Fibroblast of the aortic adventitia (primary cell): ENCODE measurements at regions not wholly inside any gene's neighbourhood (a gene's known extent, or its start where the extent isn't known, plus 50 kb on each side); places are given as distances from the start of the nearest gene placed in this dataset.
"Not testable (repeated sequence)": the region's sequence is repeated elsewhere in the genome, so short reads cannot be mapped to it uniquely, and the experiment has no call there.

Experiments used
- DNase-seq: peaks from one replicate; pipeline ENCODE4 v3.0.0-alpha.2; 2010; ENCODE audit warnings: low read depth
- H3K4me3 ChIP-seq: 2 replicates; pipeline ENCODE4 v1.5.1; 2011; ENCODE audit warnings: low read depth, mild to moderate bottlenecking, control low read depth, low read length, moderate library complexity
- TF ChIP-seq, protein P1 (sequence below): IDR thresholded peaks from 2 replicates; pipeline ENCODE4 v1.5.1; 2011; ENCODE audit warnings: mild to moderate bottlenecking, low read length, control low read depth, inconsistent platforms; ENCODE audit not compliant: insufficient read depth

DNA sequence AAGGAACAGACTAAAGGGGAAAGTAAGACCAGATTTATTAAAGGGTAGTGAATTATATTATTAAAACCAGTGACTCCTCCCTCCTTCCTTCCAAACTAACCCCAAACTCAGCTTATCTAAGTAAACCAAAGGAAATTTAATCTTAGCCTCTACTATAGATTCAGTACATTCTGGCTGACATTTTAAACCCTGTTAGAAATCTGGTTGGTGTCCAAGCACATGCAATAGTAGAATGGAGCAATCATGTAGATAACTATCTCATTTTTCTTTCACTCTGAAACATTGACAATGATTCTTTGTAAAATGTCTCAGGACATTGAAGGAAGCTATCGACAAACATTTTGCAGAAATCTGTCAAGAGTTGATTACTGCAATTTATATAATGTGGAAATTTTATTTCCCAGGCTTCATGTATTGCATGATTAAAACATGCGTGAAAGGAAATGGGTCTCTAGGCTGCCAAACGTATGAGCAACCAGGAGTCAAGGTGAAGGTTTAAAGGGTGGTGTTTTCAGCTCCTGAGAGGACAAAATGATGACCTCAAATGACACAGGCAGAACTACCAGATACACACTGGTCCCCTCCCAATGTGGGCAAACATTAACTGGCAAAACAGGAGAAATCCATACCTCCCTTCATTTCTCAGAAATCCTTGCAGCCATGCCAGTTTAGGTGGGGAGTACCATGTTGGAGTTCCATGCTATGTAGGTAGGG is 58.2 kb upstream of the RBM47 start:
- H3K4me3 ChIP-seq, result no peak overlapping the region
- DNase-seq, result peak; percentile 34
- TF ChIP-seq, protein P1, sequence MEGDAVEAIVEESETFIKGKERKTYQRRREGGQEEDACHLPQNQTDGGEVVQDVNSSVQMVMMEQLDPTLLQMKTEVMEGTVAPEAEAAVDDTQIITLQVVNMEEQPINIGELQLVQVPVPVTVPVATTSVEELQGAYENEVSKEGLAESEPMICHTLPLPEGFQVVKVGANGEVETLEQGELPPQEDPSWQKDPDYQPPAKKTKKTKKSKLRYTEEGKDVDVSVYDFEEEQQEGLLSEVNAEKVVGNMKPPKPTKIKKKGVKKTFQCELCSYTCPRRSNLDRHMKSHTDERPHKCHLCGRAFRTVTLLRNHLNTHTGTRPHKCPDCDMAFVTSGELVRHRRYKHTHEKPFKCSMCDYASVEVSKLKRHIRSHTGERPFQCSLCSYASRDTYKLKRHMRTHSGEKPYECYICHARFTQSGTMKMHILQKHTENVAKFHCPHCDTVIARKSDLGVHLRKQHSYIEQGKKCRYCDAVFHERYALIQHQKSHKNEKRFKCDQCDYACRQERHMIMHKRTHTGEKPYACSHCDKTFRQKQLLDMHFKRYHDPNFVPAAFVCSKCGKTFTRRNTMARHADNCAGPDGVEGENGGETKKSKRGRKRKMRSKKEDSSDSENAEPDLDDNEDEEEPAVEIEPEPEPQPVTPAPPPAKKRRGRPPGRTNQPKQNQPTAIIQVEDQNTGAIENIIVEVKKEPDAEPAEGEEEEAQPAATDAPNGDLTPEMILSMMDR, result no peak

DNA sequence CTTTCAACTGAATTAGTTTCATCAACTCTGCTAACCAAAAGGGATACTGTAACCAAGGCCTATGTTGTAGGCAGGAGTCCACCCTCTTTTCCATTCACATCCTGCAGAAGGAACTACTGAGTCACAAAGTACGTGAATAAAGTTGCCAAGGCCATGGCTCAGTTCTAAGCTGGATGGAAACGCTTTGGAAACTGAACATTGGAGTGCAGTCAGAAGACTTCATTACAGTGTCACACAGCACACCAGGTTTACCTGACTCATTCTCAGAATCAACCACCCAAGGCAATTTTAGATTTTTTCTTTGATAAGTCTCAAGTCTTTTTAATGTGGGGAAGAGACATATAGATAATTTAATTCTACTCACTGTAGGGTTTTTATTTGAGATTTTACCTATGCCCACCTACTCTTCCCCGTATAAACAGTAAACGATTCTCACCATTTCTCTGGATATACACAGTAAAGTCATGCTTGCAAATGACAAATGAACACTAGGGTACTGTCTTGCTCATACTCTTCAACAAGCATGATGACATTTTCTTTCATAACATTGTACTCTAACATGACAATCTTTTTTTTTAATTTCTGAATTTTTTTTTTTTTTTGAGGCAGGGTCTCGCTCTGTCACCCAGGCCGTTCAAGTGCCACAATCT is 58.9 kb upstream of the RBM47 start:
- TF ChIP-seq, protein P1, result no peak
- no peak overlapping the region for H3K4me3 ChIP-seq
- DNase-seq, result no peak

DNA sequence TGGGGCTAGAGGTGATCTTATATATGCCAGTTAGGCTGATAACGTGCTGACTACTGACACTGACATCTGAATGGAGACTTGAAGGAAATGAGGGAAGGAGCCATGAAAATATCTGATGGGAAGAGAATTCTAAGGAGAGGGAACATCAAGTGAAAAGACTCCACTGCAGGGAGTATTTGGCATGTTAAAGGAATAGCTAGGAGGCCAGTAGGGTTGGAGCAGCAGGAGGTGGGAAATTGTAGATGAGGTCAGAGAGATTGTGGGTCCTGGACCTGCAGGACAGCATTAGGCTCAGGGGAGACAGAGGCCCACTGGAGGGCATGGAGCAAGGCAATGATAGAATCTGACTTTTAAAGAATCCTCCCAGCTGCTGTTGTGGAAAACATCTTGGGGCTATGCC is 55.8 kb upstream of the NSUN7 start:
- TF ChIP-seq, protein P1, result no peak
- no peak for DNase-seq
- H3K4me3 ChIP-seq, result no peak overlapping the region

DNA sequence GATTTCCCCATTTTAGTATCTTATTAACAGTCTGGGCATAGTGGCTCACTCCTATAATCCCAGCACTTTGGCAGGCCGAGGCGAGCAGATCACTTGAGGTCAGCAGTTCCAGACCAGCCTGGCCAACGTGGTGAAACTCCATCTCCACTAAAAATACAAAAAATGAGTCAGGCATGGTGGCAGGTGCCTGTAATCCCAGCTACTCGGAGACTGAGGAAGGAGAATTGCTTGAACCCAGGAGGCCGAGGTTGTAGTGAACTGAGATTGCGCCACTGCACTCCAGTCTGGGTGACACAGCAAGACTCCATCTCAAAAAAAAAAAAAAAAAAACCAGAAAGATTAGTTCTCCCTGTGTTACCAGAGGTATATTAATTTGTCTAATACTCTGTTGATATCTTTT is 52.3 kb upstream of the NSUN7 start:
- H3K4me3 ChIP-seq, DNase-seq: not testable (repeated sequence)

DNA sequence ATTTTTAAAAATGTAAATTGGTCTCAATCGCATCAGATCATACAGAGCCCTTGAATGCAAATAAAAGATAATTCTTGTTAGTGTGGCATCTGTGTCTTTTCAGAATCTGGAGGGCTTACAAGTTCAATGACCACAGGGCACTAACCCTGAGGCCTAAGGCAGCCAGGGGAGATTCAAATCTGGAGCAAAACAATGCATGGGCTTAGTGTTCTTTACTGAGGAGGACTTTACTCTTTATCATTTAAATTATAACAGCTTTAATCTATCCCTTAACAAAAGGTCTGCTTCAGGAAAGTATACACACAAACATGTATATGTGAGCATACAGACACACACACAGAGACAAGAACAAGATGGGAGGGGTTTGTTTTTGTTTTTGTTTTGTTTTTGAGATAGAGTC is 51.0 kb upstream of the NSUN7 start:
- TF ChIP-seq, protein P1, result no peak
- DNase-seq, result no peak
- no peak overlapping the region for H3K4me3 ChIP-seq

DNA sequence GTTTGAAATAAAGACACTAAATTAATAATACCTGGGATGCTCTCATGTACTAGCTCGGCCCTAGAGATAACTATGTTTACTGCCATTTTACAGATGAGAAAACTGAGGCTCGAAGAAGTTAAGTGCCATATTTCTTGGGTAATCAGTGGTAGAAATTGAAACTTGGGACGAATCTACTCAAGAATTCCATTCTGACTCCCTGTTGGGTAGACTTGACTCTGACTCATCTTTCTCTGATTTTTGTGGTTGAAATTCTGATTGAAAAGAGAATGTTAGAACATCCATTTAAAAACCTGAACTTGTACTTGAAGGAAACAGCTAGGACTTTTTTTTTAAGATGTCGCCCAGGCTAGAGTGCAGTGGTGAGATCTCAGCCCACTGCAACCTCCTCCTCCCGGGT is 50.1 kb upstream of the NSUN7 start:
- DNase-seq, result peak; percentile 32
- TF ChIP-seq, protein P1, result no peak
- no peak overlapping the region for H3K4me3 ChIP-seq
